Ishikawa (cell line): ENCODE measurements at regions not wholly inside any gene's neighbourhood (a gene's known extent, or its start where the extent isn't known, plus 50 kb on each side); places are given as distances from the start of the nearest gene placed in this dataset.

Source experiments
- EP300 ChIP-seq: IDR thresholded peaks from 2 replicates; pipeline ENCODE4 v1.6.1; 2012; ENCODE audit warnings: borderline replicate concordance
- YY1 ChIP-seq: IDR thresholded peaks from 2 replicates; pipeline ENCODE4 v1.6.1; 2012; ENCODE audit warnings: low read depth
- TF ChIP-seq, protein P1 (sequence below): IDR thresholded peaks from 2 replicates; pipeline ENCODE4 v1.6.1; 2012; ENCODE audit warnings: low read depth, mild to moderate bottlenecking
- TF ChIP-seq, protein P2 (sequence below): IDR thresholded peaks from 2 replicates; pipeline ENCODE4 v1.6.1; 2012

DNA sequence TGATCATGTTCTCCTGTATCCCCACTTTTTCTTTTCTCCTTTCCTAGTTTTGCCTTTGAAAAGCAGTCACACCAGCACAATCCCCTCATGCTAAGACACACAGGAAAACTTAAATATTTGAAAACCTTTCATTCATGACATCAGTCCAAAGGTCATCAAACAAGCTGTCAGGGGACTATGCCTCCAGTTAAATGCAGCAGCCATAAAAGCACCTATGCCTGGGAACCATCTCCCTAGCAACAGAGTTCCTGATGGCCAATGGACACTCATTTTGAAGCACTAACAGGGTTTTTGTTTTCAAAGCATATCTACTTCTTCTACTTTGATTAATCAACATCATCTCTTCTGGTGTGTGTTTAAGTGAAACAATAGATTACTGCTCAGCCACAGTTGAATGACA is 286.4 kb upstream of the PARD3B start:
- no peak for TF ChIP-seq YY1
- TF ChIP-seq, protein P1, sequence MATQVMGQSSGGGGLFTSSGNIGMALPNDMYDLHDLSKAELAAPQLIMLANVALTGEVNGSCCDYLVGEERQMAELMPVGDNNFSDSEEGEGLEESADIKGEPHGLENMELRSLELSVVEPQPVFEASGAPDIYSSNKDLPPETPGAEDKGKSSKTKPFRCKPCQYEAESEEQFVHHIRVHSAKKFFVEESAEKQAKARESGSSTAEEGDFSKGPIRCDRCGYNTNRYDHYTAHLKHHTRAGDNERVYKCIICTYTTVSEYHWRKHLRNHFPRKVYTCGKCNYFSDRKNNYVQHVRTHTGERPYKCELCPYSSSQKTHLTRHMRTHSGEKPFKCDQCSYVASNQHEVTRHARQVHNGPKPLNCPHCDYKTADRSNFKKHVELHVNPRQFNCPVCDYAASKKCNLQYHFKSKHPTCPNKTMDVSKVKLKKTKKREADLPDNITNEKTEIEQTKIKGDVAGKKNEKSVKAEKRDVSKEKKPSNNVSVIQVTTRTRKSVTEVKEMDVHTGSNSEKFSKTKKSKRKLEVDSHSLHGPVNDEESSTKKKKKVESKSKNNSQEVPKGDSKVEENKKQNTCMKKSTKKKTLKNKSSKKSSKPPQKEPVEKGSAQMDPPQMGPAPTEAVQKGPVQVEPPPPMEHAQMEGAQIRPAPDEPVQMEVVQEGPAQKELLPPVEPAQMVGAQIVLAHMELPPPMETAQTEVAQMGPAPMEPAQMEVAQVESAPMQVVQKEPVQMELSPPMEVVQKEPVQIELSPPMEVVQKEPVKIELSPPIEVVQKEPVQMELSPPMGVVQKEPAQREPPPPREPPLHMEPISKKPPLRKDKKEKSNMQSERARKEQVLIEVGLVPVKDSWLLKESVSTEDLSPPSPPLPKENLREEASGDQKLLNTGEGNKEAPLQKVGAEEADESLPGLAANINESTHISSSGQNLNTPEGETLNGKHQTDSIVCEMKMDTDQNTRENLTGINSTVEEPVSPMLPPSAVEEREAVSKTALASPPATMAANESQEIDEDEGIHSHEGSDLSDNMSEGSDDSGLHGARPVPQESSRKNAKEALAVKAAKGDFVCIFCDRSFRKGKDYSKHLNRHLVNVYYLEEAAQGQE, result no peak
- TF ChIP-seq, protein P2, sequence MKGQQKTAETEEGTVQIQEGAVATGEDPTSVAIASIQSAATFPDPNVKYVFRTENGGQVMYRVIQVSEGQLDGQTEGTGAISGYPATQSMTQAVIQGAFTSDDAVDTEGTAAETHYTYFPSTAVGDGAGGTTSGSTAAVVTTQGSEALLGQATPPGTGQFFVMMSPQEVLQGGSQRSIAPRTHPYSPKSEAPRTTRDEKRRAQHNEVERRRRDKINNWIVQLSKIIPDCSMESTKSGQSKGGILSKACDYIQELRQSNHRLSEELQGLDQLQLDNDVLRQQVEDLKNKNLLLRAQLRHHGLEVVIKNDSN, result no peak
- TF ChIP-seq EP300, result no peak
